SKM-1 treated with dmso at 0.1 percent for 144 hours (cell line): ENCODE measurements at regions not wholly inside any gene's neighbourhood (a gene's known extent, or its start where the extent isn't known, plus 50 kb on each side); places are given as distances from the start of the nearest gene placed in this dataset.

Source experiments
- DNase-seq: peaks from one replicate; lab custom pipeline; 2025; ENCODE audit not compliant: unreplicated experiment; lab: John Stamatoyannopoulos, UW

GRCh38 chr12:91333966-91334365, 151.3 kb upstream of the DCN start:
- no peak for DNase-seq

GRCh38 chr12:91332302-91332701, 149.7 kb upstream of the DCN start:
- DNase-seq: no peak

GRCh38 chr12:91331371-91331770, 148.8 kb upstream of the DCN start:
- no peak for DNase-seq

- no peak for DNase-seq
Observed at GRCh38 chr12:91328451-91328850, 145.8 kb upstream of the DCN start.

- DNase-seq: no peak
Observed at GRCh38 chr12:91327889-91328288, 145.3 kb upstream of the DCN start.

GRCh38 chr12:91327131-91327530, 144.5 kb upstream of the DCN start:
- no peak for DNase-seq

GRCh38 chr12:91326058-91327027, 143.7 kb upstream of the DCN start:
- DNase-seq: no peak

- DNase-seq: no peak
Observed at GRCh38 chr12:91320999-91321398, 138.4 kb upstream of the DCN start.

- no peak for DNase-seq
Observed at GRCh38 chr12:91319071-91319760, 136.6 kb upstream of the DCN start.

GRCh38 chr12:91317306-91317705, 134.7 kb upstream of the DCN start:
- no peak for DNase-seq

GRCh38 chr12:91316907-91317269, 134.3 kb upstream of the DCN start:
- no peak for DNase-seq

GRCh38 chr12:91316161-91316906, 133.7 kb upstream of the DCN start:
- no peak for DNase-seq

- no peak for DNase-seq
Observed at GRCh38 chr12:91311081-91311480, 128.5 kb upstream of the DCN start.

- DNase-seq: no peak
Observed at GRCh38 chr12:91309450-91309849, 126.8 kb upstream of the DCN start.

GRCh38 chr12:91307957-91308670, 125.5 kb upstream of the DCN start:
- DNase-seq: no peak

GRCh38 chr12:91290354-91290753, 107.7 kb upstream of the DCN start:
- no peak for DNase-seq

- no peak for DNase-seq
Observed at GRCh38 chr12:91289906-91290305, 107.3 kb upstream of the DCN start.

- no peak for DNase-seq
Observed at GRCh38 chr12:91289072-91289471, 106.5 kb upstream of the DCN start.

GRCh38 chr12:91287753-91288152, 105.1 kb upstream of the DCN start:
- DNase-seq: no peak

- DNase-seq: no peak
Observed at GRCh38 chr12:91278126-91278525, 95.5 kb upstream of the DCN start.

- DNase-seq: no peak
Observed at GRCh38 chr12:91276509-91276908, 93.9 kb upstream of the DCN start.
